Smooth muscle cell (in vitro differentiated cells): ENCODE measurements at regions not wholly inside any gene's neighbourhood (a gene's known extent, or its start where the extent isn't known, plus 50 kb on each side); places are given as distances from the start of the nearest gene placed in this dataset.

Source experiments
- DNase-seq: peaks from one replicate; lab custom pipeline; 2025; ENCODE audit not compliant: unreplicated experiment; lab: John Stamatoyannopoulos, UW
- H2AFZ ChIP-seq: fragments of 200-600 bp; sonication (generic); 2 replicates; pipeline ENCODE4 v1.6.0; 2016; ENCODE audit warnings: antibody characterized with exemption, low read depth, mild to moderate bottlenecking
- H3F3A ChIP-seq: fragments of 200-600 bp; sonication (generic); 2 replicates; pipeline ENCODE4 v1.6.0; 2017; ENCODE audit warnings: antibody characterized with exemption, low read depth
- H3K27ac ChIP-seq: fragments of 200-600 bp; sonication (generic); 2 replicates; pipeline ENCODE4 v1.5.1; 2016; ENCODE audit warnings: low read depth, mild to moderate bottlenecking
- H3K27me3 ChIP-seq: fragments of 200-600 bp; sonication (generic); 2 replicates; pipeline ENCODE4 v1.6.1; 2016; ENCODE audit warnings: low read depth, mild to moderate bottlenecking
- H3K36me3 ChIP-seq: fragments of 200-600 bp; sonication (generic); 2 replicates; pipeline ENCODE4 v1.5.1; 2016; ENCODE audit warnings: low read depth
- H3K4me1 ChIP-seq: fragments of 200-600 bp; sonication (generic); 2 replicates; pipeline ENCODE4 v1.5.1; 2016; ENCODE audit warnings: low read depth
- H3K4me2 ChIP-seq: fragments of 200-600 bp; sonication (generic); 2 replicates; pipeline ENCODE4 v1.6.0; 2016; ENCODE audit warnings: mild to moderate bottlenecking
- H3K4me3 ChIP-seq: fragments of 200-600 bp; sonication (generic); 2 replicates; pipeline ENCODE4 v1.5.1; 2016; ENCODE audit warnings: mild to moderate bottlenecking
- H3K79me2 ChIP-seq: fragments of 200-600 bp; sonication (generic); 2 replicates; pipeline ENCODE4 v1.6.0; 2016; ENCODE audit warnings: low read depth, mild to moderate bottlenecking
- H3K9ac ChIP-seq: fragments of 200-600 bp; sonication (generic); 2 replicates; pipeline ENCODE4 v1.6.0; 2016; ENCODE audit warnings: low read depth
- H3K9me3 ChIP-seq: fragments of 200-600 bp; sonication (generic); replicated peaks from 2 replicates; pipeline ENCODE4 v1.5.1; 2016; ENCODE audit warnings: low read depth
- H4K20me1 ChIP-seq: fragments of 200-600 bp; sonication (generic); 2 replicates; pipeline ENCODE4 v1.6.0; 2016; ENCODE audit warnings: low read depth
- WGBS: methylation state at CpG from one replicate; pipeline ENCODE4 v1.1.7; 2016; ENCODE audit warnings: low lambda C conversion rate; 5-methylcytosine and 5-hydroxymethylcytosine counted together
- TF ChIP-seq, protein P1 (sequence below): fragments of 200-600 bp; sonication (generic); IDR thresholded peaks from 2 replicates; pipeline ENCODE4 v1.5.1; 2017; ENCODE audit warnings: borderline replicate concordance, mild to moderate bottlenecking, antibody characterized with exemption; ENCODE audit not compliant: insufficient read depth, poor library complexity, severe bottlenecking

- H2AFZ ChIP-seq = no peak overlapping the region
- H3K27ac ChIP-seq = no peak overlapping the region
- DNase-seq = no peak
Observed at GRCh38 chr1:5774019-5774418, 218.2 kb downstream of the NPHP4 start.

GRCh38 chr1:5771788-5772187 lies 220.4 kb downstream of the NPHP4 start:
- Histone ChIP-seq H3K9ac (no peak overlapping the region), H3K9me3 (no peaks in the 10 kb centered on the region), H3K36me3 (no peaks in the 10 kb centered on the region), H3K4me3 (no peak overlapping the region), H3K79me2 (no peaks in the 10 kb centered on the region), H3K27me3 (peaks cover 8% of the 10 kb centered on the region), H3K4me1 (peaks cover 5% of the 10 kb centered on the region), H3F3A (no peaks in the 10 kb centered on the region), H3K4me2 (no peak overlapping the region), H4K20me1 (no peaks in the 10 kb centered on the region), H2AFZ (no peak overlapping the region), H3K27ac (no peak overlapping the region)
- DNase-seq = no peak
- TF ChIP-seq, protein P1, sequence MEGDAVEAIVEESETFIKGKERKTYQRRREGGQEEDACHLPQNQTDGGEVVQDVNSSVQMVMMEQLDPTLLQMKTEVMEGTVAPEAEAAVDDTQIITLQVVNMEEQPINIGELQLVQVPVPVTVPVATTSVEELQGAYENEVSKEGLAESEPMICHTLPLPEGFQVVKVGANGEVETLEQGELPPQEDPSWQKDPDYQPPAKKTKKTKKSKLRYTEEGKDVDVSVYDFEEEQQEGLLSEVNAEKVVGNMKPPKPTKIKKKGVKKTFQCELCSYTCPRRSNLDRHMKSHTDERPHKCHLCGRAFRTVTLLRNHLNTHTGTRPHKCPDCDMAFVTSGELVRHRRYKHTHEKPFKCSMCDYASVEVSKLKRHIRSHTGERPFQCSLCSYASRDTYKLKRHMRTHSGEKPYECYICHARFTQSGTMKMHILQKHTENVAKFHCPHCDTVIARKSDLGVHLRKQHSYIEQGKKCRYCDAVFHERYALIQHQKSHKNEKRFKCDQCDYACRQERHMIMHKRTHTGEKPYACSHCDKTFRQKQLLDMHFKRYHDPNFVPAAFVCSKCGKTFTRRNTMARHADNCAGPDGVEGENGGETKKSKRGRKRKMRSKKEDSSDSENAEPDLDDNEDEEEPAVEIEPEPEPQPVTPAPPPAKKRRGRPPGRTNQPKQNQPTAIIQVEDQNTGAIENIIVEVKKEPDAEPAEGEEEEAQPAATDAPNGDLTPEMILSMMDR = no peak
- 84% methylated on average over 2 of the region's 2 CpGs for WGBS

More at GRCh38 chr1:5774019-5774418, 218.2 kb downstream of the NPHP4 start:
- Histone ChIP-seq H3F3A (no peaks in the 10 kb centered on the region), H3K36me3 (no peaks in the 10 kb centered on the region), H3K9ac (no peak overlapping the region), H3K4me3 (no peak overlapping the region), H3K9me3 (no peaks in the 10 kb centered on the region), H3K4me1 (peaks cover 5% of the 10 kb centered on the region), H3K27me3 (no peaks in the 10 kb centered on the region), H3K4me2 (no peak overlapping the region), H4K20me1 (no peaks in the 10 kb centered on the region), H3K79me2 (no peaks in the 10 kb centered on the region)
- 95% methylated on average over 6 of the region's 6 CpGs for WGBS
- TF ChIP-seq, protein P1 = no peak

DNA sequence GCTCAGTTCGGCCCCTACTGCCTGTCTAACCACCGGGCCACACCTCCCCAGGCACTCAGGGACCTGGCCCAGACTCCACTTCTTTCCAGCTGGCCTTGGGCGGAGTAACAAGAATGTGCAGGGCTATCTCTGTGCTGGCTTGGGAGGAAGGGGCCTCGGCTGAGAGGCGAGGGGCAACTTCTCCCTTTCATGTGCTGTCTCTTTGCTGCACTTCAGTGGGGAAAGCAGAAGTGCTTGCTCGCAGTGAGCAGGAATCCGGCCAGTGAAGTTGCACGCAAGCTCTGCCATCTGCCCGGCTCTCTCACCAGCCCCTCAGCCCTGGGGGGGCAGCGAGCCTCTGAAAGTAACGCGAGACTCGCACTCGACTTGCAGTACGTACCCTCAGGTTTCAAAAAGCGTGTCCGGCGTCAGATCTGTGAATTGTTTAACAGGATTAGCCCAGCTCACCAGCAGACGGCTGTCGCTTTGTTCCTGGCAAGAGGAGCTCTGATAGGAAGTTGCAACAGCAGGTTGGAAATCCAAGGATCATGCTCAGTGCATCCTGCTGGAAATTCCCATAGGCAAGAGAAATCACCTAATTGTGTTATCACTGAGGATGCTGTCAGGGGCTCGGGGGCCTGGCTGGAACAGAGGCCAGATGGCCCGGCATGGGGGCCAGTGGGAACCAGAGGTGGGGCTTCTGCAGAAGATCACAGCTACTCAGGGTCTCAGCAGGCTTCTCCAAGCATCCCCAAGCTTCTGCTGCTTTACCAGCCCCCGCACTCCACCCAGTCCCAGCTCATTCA lies 221.1 kb downstream of the NPHP4 start:
- Histone ChIP-seq H3K79me2 (no peaks in the 10 kb centered on the region), H3K4me3 (no peak overlapping the region), H3K9me3 (no peaks in the 10 kb centered on the region), H3K4me1 (peaks cover 5% of the 10 kb centered on the region), H3K27me3 (peaks cover 8% of the 10 kb centered on the region), H3F3A (no peaks in the 10 kb centered on the region), H3K36me3 (no peaks in the 10 kb centered on the region), H3K4me2 (no peak overlapping the region), H3K9ac (no peak overlapping the region), H2AFZ (no peak overlapping the region), H3K27ac (no peak overlapping the region), H4K20me1 (no peaks in the 10 kb centered on the region)
- 81% methylated on average over 23 of the region's 23 CpGs for WGBS
- TF ChIP-seq, protein P1 = no peak
- no peak for DNase-seq

GRCh38 chr1:5769760-5770159 lies 222.5 kb downstream of the NPHP4 start:
- no peak for DNase-seq
- no peaks in the 10 kb centered on the region for H4K20me1 ChIP-seq
- peaks cover 5% of the 10 kb centered on the region for H3K4me1 ChIP-seq
- no peaks in the 10 kb centered on the region for H3K36me3 ChIP-seq
- H3K4me2 ChIP-seq = no peak overlapping the region
- no peaks in the 10 kb centered on the region for H3F3A ChIP-seq
- no peak overlapping the region for H3K4me3 ChIP-seq
- H3K9ac ChIP-seq = no peak overlapping the region
- no peaks in the 10 kb centered on the region for H3K79me2 ChIP-seq
- H3K9me3 ChIP-seq = no peaks in the 10 kb centered on the region
- peaks cover 8% of the 10 kb centered on the region for H3K27me3 ChIP-seq
- TF ChIP-seq, protein P1 = no peak
- WGBS = 95% methylated on average over 5 of the region's 5 CpGs
- no peak overlapping the region for H3K27ac ChIP-seq
- no peak overlapping the region for H2AFZ ChIP-seq
